GM21526 (cell line): ENCODE measurements at regions not wholly inside any gene's neighbourhood (a gene's known extent, or its start where the extent isn't known, plus 50 kb on each side); places are given as distances from the start of the nearest gene placed in this dataset.
"Not testable (repeated sequence)": the region's sequence is repeated elsewhere in the genome, so short reads cannot be mapped to it uniquely, and the experiment has no call there.

Source experiments
- ATAC-seq: cut with Tn5 transposase; IDR thresholded peaks from one replicate; pipeline ENCODE4 v1.9.1; 2021; ENCODE audit warnings: moderate library complexity; ENCODE audit not compliant: unreplicated experiment, low FRiP score

DNA sequence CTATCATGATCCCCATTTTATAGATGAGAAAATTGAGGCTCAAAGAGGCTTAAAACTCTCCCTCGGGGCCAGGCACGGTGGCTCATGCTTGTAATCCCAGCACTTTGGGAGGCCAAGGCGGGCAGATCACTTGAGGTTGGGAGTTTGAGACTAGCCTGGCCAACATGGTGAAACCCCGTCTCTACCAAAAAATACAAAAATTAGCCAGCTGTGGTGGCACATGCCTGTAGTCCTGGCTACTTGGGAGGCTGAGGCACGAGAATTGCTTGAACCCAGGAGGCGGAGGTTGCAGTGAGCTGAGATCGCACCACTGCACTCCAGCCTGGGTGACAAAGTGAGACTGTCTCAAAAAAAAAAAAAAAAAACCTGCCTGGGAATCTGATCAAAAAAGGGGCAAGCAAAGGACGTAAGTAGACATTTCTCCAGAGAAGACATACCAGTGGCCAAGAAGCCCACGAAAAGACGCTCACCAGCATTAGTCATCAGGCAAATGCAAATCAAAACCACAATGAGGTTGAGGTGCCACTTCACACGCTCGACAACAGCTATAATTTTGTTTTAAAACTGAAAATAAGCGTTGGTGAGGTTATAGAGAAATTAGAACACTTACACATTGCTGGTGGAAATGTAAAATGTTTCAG lies 115.1 kb upstream of the TNRC6C start:
- not testable (repeated sequence) for ATAC-seq

DNA sequence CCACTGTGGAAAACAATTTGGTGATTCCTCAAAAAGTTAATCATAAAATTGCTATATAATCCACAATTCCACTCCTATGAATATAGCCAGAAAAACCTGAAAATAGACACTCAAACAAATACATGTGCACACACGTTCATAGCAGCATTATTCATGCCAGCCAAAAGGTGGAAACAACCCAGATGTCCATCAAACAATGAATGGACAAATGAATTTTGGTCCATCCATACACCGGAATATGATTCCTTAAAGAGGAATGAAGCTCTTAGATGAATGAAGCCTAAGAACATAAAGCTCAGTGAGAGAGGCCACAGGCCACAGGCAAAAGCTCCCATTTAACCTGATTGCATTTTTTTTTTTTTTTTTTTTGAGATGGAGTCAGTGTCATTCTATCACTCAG lies 114.6 kb upstream of the TNRC6C start:
- no peak for ATAC-seq

DNA sequence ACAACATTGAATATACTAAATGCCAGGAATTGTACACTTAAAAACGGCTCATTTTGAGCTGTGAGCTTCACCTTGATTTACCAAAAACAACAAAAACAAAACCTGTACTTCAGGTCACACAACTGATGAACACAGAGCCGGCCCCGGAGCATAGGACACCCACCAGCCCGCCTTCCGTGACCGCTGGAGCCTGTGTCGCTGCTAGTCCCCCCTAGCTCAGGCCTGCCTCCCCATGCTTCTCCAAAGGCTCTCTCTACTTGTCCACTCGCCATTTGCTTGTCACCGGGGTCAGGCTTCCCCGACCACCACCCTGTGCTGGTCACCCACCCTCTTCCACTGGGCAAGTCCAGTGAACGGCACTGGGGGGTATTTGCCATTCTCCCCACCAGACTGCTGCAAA lies 113.8 kb upstream of the TNRC6C start:
- ATAC-seq = no peak

- ATAC-seq = no peak
Observed at GRCh38 chr17:77845541-77846225, 112.8 kb upstream of the TNRC6C start.

- no peak for ATAC-seq
Observed at GRCh38 chr17:77846531-77847085, 111.9 kb upstream of the TNRC6C start.

- no peak for ATAC-seq
Observed at GRCh38 chr17:77847221-77848085, 111.0 kb upstream of the TNRC6C start.

DNA sequence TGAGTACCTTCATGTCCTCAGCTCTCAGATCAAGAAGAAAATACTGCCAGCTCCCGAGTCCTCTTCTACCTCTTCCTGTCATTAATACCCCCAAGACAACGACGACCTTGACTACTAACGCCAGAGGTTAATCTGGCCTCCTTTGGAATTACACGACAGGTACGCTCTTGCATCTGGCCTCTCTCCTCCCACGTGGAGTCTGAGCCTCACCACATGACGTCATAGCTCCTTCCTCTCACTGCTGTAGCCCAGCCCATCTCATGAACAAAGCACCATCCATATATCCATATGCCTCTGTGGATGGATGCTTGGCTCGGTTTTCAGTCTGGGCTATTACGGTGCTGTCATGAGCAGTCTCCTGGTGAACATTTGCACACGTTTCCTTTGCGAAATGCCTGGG lies 110.2 kb upstream of the TNRC6C start:
- no peak for ATAC-seq

DNA sequence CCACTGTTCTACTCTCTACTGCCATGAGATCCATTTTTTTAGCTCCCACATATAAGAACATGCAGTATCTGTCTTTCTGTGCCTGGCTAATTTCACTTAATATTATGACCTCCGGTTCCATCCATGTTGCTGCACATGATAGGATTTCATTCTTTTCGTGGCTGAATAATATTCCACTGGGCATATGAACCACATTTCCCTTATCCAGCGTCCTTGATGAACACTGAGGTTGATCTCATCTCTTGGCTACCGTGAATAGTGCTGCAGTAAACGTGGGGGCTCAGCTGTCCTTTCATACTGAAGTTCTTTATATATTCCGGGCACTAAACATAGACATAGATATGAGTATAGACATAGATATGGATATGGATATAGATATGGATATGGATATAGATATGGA lies 109.3 kb upstream of the TNRC6C start:
- no peak for ATAC-seq

- no peak for ATAC-seq
Observed at GRCh38 chr17:77851921-77852320, 106.6 kb upstream of the TNRC6C start.

DNA sequence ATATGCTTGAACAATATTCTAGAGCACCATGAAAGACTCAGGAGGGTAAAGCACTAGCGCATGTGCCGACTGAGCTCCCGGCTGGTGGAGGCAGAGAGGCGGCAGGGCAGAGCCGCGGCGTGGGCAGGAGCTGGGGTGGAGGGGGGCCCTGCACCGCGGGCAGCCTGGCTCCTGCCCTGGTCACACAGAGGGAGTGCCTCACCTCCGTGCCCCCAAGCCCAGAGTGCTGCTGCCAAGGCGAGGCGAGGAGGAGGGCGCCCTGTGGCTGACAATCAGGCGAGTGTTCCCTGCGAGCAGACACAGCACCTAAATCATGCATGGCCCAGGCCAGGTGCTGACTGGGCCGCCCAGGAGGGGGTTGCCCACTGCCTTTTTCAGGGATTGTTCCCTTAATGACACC lies 105.8 kb upstream of the TNRC6C start:
- no peak for ATAC-seq

DNA sequence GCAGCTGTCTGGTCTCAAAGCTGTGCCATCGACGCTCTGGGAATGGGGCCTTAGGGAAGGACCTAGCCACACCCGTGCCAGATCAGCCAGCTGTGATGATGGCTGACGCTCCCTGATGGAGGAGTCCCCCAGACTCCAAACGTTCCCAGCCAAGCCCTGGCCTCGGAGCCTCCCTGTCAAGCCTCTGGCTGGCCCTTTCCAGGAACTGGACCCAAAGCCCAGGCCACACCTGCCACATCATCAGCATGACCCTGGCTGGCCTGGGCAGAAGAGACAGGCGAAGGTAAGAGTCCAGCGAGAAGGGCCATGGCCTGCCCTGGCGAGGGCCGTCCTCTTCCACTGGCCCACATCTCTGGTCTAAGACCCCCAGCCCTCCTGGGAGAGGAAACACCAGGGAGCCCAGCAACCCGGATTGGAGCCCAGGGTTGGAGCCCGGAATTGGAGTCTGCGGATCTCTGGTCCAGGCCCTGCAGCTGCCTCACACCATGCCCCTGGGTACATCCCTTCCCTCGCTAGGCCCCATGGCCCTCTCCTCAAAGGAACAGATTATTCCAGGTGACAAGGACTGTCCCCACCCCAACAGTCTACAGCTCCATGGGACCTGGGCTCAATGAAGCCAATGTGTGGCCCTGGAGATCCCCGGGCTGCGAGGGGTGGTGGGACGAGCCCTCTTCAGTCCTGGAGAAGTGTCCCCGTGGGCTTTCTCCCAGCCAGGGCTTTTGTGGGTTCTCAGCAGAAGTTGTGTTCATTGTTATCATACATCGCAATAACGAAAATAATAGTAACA lies 105.1 kb upstream of the TNRC6C start:
- no peak for ATAC-seq

DNA sequence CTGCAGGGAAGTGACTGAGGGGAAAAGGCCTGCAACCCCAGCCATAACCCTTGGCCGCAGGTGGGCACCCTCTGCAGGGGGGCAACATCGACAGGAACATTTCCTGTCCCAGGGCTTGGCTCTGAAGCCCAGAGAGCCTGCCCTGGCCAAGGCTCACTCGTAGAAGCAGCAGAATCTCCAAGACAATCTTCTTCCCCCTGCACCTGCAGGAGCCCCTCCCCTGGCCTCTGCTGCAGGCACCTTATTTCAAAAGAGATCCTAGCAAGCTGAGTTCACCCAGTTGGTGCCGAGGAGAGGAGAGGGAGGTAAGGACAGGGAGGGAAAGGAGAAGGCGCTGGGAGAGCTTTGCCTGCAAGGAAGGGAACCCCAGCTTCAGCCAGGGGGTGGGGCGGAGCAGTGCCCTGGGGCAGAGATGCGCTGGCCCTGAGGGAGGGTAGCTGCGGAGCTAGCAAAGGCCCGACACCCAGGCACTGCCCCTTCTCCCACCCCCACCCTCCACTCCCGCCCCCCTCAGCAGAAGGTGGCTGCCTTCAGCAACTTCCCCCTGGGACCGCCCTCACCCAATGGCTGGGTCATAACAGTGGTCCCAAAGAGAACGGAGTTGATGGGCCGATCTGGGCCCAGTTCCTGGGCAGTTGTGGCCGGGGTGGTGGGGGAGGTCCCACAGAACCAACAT lies 104.3 kb upstream of the TNRC6C start:
- no peak for ATAC-seq

DNA sequence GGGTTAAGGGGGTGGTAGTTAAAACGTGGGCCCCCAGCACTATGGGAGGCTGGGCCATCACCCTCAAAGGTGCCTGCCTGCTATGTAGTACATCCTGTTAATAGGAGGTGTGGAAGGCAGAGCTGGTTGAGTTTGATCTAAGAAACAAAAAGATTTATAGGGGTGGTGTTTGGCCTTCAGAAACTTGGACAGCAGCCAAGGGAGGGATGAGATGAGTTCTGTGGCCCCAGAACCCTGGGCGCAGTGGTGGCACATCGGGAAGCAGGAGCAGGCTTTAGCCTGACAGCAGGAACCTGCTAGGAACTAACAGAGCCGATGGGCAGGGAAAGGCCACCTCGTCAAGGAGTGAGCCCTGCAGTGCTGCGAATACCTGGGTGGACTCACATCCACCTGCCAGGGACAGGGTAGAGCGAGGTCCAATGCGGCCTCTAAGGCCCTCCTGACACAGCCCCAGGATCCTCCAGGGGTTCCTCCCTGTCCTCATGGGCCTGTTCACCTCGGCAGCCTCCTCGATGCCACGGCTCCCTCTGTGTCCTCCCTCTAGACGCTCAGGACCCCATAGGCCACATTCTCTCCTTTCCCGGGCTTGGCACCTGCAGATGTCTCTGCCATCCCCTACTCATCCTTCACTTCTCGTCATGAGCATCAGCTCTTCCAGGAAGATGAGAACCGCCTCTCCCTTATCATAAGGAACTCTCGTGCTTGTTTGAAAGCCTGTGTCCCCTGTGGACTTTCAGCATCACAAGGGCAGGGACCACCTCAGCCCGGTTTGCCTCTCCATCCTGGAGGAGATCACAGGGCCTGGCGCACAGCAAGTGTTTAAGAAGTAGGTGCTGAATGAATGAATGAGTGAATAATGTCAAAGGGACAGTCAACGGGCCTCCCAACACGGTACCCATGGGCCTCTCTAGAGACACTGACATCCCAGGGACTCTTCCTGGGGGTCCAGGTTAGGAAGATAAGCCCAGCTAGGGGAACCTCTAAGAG lies 103.5 kb upstream of the TNRC6C start:
- ATAC-seq = no peak

DNA sequence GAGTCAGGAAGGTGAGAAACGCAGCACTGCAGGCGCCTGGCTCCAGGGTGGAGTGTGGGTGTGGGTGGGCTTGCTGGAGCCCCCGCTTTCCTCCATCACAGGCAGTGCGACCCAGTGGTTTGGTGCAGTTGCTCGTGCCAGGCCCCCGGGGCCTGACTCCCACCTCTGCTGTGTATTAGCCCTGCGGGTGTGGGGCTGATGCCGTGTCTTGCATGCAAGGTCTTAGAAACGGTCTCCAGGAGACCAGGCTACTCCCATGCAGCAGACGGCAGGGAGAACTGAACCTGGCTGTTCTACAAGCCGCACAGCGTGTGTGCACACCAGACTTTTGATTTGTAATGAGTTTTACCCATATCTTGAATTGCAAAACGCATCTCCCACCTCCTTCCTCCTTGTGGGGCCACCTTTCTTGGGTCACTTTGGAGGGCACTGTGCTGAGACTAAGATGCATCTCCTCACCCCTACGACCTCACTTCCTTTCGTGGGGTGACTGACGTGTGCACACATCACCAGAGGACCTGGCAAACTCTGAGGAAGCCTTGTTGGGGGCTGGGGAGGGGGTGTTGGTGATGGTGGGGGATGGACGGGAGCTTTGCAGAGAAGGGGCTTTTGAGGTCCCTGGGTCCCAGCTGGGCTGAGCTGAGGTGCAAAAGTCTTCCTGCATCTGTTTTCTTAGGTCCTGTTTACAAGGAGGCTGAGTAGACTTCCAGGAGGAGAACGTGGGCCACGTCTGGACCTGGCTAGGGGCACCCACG lies 101.8 kb upstream of the TNRC6C start:
- ATAC-seq = no peak

- no peak for ATAC-seq
Observed at GRCh38 chr17:77857306-77857555, 101.3 kb upstream of the TNRC6C start.

DNA sequence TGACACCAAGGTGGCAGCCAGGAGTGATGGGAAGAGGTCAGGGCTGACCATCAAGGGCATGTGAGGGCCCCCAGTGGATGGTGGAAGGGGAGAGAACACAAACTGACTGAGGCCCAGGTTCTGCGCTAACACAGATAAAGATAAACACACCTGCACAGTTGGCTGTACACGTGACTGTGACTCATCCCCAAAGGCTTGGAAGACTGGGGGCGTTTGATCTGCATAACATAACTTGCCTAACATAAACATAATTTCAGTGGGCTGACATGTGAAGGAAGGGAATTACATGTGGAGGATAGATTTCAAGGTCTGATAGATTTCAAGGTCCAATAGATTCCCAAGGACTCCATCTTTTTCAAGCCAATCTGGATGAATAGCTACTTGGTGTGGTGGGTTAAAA lies 100.9 kb upstream of the TNRC6C start:
- no peak for ATAC-seq

- no peak for ATAC-seq
Observed at GRCh38 chr17:77858291-77859034, 100.0 kb upstream of the TNRC6C start.
